Stimulated activated CD8-positive, alpha-beta memory T cell treated with anti-CD3 and anti-CD28 coated beads, Interleukin-4, amount 100 ng/mL, for 1 hour (primary cell): ENCODE measurements at regions not wholly inside any gene's neighbourhood (a gene's known extent, or its start where the extent isn't known, plus 50 kb on each side); places are given as distances from the start of the nearest gene placed in this dataset.
"Not testable (repeated sequence)": the region's sequence is repeated elsewhere in the genome, so short reads cannot be mapped to it uniquely, and the experiment has no call there.

Source experiments
- DNase-seq, 2 donors: peaks; one replicate each; pipeline ENCODE4 v3.0.0-alpha.2; 2020; ENCODE audit warnings: low read depth in 2 of 2, low spot score in 1 of 2

GRCh38 chr5:40355181-40355580, 324.5 kb upstream of the PTGER4 start:
- DNase-seq: no peak

GRCh38 chr5:40354171-40354570, 325.5 kb upstream of the PTGER4 start:
- DNase-seq: no peak

GRCh38 chr5:40353442-40353841, 326.3 kb upstream of the PTGER4 start:
- DNase-seq: no peak

GRCh38 chr5:40347981-40348725, 331.6 kb upstream of the PTGER4 start:
- no peak for DNase-seq

- DNase-seq: no peak
Measured at GRCh38 chr5:40346901-40347300, 332.8 kb upstream of the PTGER4 start.

- DNase-seq: not testable (repeated sequence)
Measured at GRCh38 chr5:40338434-40338833, 341.3 kb upstream of the PTGER4 start.

- DNase-seq: no peak
Measured at GRCh38 chr5:40334242-40334635, 345.5 kb upstream of the PTGER4 start.

GRCh38 chr5:40333459-40334241, 346.1 kb upstream of the PTGER4 start:
- DNase-seq: no peak

- DNase-seq: no peak
Measured at GRCh38 chr5:40332970-40333369, 346.7 kb upstream of the PTGER4 start.

- no peak for DNase-seq
Measured at GRCh38 chr5:40331616-40332015, 348.1 kb upstream of the PTGER4 start.

GRCh38 chr5:40321514-40321913, 358.2 kb upstream of the PTGER4 start:
- no peak for DNase-seq

- no peak for DNase-seq
Measured at GRCh38 chr5:40318395-40318794, 361.3 kb upstream of the PTGER4 start.

GRCh38 chr5:40317023-40317422, 362.7 kb upstream of the PTGER4 start:
- no peak for DNase-seq

GRCh38 chr5:40315126-40315525, 364.6 kb upstream of the PTGER4 start:
- no peak for DNase-seq

GRCh38 chr5:40314275-40314674, 365.4 kb upstream of the PTGER4 start:
- no peak for DNase-seq

GRCh38 chr5:40312205-40312604, 367.5 kb upstream of the PTGER4 start:
- no peak for DNase-seq

GRCh38 chr5:40309851-40310250, 369.9 kb upstream of the PTGER4 start:
- DNase-seq: no peak

- DNase-seq: no peak
Measured at GRCh38 chr5:40308867-40309266, 370.8 kb upstream of the PTGER4 start.

- DNase-seq: no peak
Measured at GRCh38 chr5:40307920-40308319, 371.8 kb upstream of the PTGER4 start.

GRCh38 chr5:40306869-40307487, 372.7 kb upstream of the PTGER4 start:
- no peak for DNase-seq

- DNase-seq: no peak
Measured at GRCh38 chr5:40292006-40292405, 387.7 kb upstream of the PTGER4 start.

GRCh38 chr5:40291338-40291737, 388.4 kb upstream of the PTGER4 start:
- DNase-seq: no peak
